H9 (cell line): ENCODE measurements at regions not wholly inside any gene's neighbourhood (a gene's known extent, or its start where the extent isn't known, plus 50 kb on each side); places are given as distances from the start of the nearest gene placed in this dataset.
A peak's percentile ranks its signal among the peaks of the same experiment; 100 is the strongest.
"Not testable (repeated sequence)": the region's sequence is repeated elsewhere in the genome, so short reads cannot be mapped to it uniquely, and the experiment has no call there.

Experiments
- DNase-seq: peaks from one replicate; pipeline ENCODE4 v3.0.0-alpha.2; 2017
- H2AFZ ChIP-seq: one replicate; pipeline ENCODE4 v1.6.1; 2013; ENCODE audit warnings: mild to moderate bottlenecking, low read length, control low read depth, moderate library complexity
- H2AK5ac ChIP-seq: 2 replicates; pipeline ENCODE4 v1.6.1; 2013; ENCODE audit warnings: low read length, control low read depth, mixed read lengths; ENCODE audit not compliant: insufficient read length
- H2BK120ac ChIP-seq: one replicate; pipeline ENCODE4 v1.6.1; 2013; ENCODE audit warnings: low read depth, mild to moderate bottlenecking, low read length, control low read depth, inconsistent platforms; ENCODE audit not compliant: poor library complexity, severe bottlenecking
- H2BK12ac ChIP-seq: 2 replicates; pipeline ENCODE4 v1.6.1; 2013; ENCODE audit warnings: low read length, control low read depth, mixed read lengths, low read depth; ENCODE audit not compliant: insufficient read length
- H2BK15ac ChIP-seq: 2 replicates; pipeline ENCODE4 v1.6.1; 2013; ENCODE audit warnings: low read depth, low read length, control low read depth
- H2BK20ac ChIP-seq: one replicate; pipeline ENCODE4 v1.6.1; 2013; ENCODE audit warnings: low read depth, mild to moderate bottlenecking, low read length, control low read depth, inconsistent platforms; ENCODE audit not compliant: poor library complexity, severe bottlenecking
- H2BK5ac ChIP-seq: 2 replicates; pipeline ENCODE4 v1.6.1; 2013; ENCODE audit warnings: low read length, control low read depth, mixed read lengths; ENCODE audit not compliant: insufficient read length
- H3K14ac ChIP-seq: 2 replicates; pipeline ENCODE4 v1.6.1; 2013; ENCODE audit warnings: low read length, control low read depth; ENCODE audit not compliant: insufficient read depth
- H3K18ac ChIP-seq: 2 replicates; pipeline ENCODE4 v1.6.1; 2013; ENCODE audit warnings: low read depth, mild to moderate bottlenecking, mixed read lengths, low read length, control low read depth; ENCODE audit not compliant: insufficient read length
- H3K23ac ChIP-seq: 2 replicates; pipeline ENCODE4 v1.6.1; 2013; ENCODE audit warnings: low read length, control low read depth, mixed read lengths, low read depth; ENCODE audit not compliant: insufficient read length
- H3K23me2 ChIP-seq: 2 replicates; pipeline ENCODE4 v1.6.1; 2013; ENCODE audit warnings: low read depth, mild to moderate bottlenecking, mixed read lengths, low read length, control low read depth; ENCODE audit not compliant: insufficient read length, poor library complexity, severe bottlenecking
- H3K27ac ChIP-seq: 2 replicates; pipeline ENCODE4 v1.5.1; 2013; ENCODE audit warnings: low read length, control low read depth, mixed read lengths, low read depth; ENCODE audit not compliant: insufficient read length
- H3K27me3 ChIP-seq: 2 replicates; pipeline ENCODE4 v1.6.1; 2013; ENCODE audit warnings: low read length, control low read depth, inconsistent platforms; ENCODE audit not compliant: insufficient read depth
- H3K4ac ChIP-seq: 2 replicates; pipeline ENCODE4 v1.6.1; 2013; ENCODE audit warnings: low read depth, mild to moderate bottlenecking, control low read depth, inconsistent platforms, low read length, moderate library complexity
- H3K4me1 ChIP-seq: 2 replicates; pipeline ENCODE4 v1.6.1; 2013; ENCODE audit warnings: low read length, control low read depth, inconsistent platforms; ENCODE audit not compliant: insufficient read depth
- H3K4me2 ChIP-seq: 2 replicates; pipeline ENCODE4 v1.6.1; 2013; ENCODE audit warnings: low read length, control low read depth, mixed read lengths; ENCODE audit not compliant: insufficient read length, insufficient read depth
- H3K56ac ChIP-seq: 2 replicates; pipeline ENCODE4 v1.6.1; 2013; ENCODE audit warnings: low read depth, mild to moderate bottlenecking, mixed read lengths, low read length, control low read depth; ENCODE audit not compliant: insufficient read length
- H3K79me1 ChIP-seq: 2 replicates; pipeline ENCODE4 v1.6.1; 2013; ENCODE audit warnings: low read depth, mild to moderate bottlenecking, moderate library complexity, low read length, control low read depth, inconsistent platforms; ENCODE audit not compliant: insufficient read depth, poor library complexity, severe bottlenecking
- H3K79me2 ChIP-seq: 2 replicates; pipeline ENCODE4 v1.6.1; 2013; ENCODE audit warnings: low read length, control low read depth, inconsistent platforms; ENCODE audit not compliant: insufficient read depth
- H3K9ac ChIP-seq: 2 replicates; pipeline ENCODE4 v1.6.1; 2013; ENCODE audit warnings: low read length, control low read depth, mixed read lengths; ENCODE audit not compliant: insufficient read length; ENCODE audit errors: extremely low read depth
- H3K9me3 ChIP-seq: one replicate; pipeline ENCODE4 v1.6.1; 2013; ENCODE audit warnings: low read depth, low read length, inconsistent platforms; ENCODE audit not compliant: control insufficient read depth
- H3T11ph ChIP-seq: one replicate; pipeline ENCODE4 v1.6.1; 2013; ENCODE audit warnings: mild to moderate bottlenecking, low read length, control low read depth, inconsistent platforms
- H4K20me1 ChIP-seq: one replicate; pipeline ENCODE4 v1.6.1; 2013; ENCODE audit not compliant: control insufficient read depth, insufficient read length, insufficient read depth
- H4K5ac ChIP-seq: 2 replicates; pipeline ENCODE4 v1.6.1; 2013; ENCODE audit warnings: low read depth, mild to moderate bottlenecking, mixed read lengths, low read length, control low read depth; ENCODE audit not compliant: insufficient read length
- H4K8ac ChIP-seq: replicated peaks from 2 replicates; pipeline ENCODE4 v1.6.1; 2013; ENCODE audit warnings: low read length, control low read depth, mixed read lengths, low read depth; ENCODE audit not compliant: insufficient read length
- H4K91ac ChIP-seq: 2 replicates; pipeline ENCODE4 v1.6.1; 2013; ENCODE audit warnings: low read depth, mild to moderate bottlenecking, moderate library complexity, mixed read lengths, low read length, control low read depth; ENCODE audit not compliant: insufficient read length
- H3K27ac Mint-ChIP-seq, 3 experiments: 2 replicates in 2 of 3; 3 replicates in 1 of 3; pipeline ENCODE4 v1.8.0; 2020 to 2021; ENCODE audit warnings: mixed read lengths in 3 of 3, mild to moderate bottlenecking in 1 of 3, moderate library complexity in 1 of 3
- H3K27me3 Mint-ChIP-seq: 2 replicates; pipeline ENCODE4 v1.8.0; 2021; ENCODE audit warnings: low read depth, mild to moderate bottlenecking, moderate library complexity, mixed read lengths
- H3K36me3 Mint-ChIP-seq, 3 experiments: 2 replicates in 2 of 3; 3 replicates in 1 of 3; pipeline ENCODE4 v1.8.0; 2020 to 2021; ENCODE audit warnings: low read depth in 3 of 3, mixed read lengths in 3 of 3; ENCODE audit not compliant: insufficient read depth in 1 of 3
- H3K4me1 Mint-ChIP-seq, 2 experiments: 2 replicates each; pipeline ENCODE4 v1.8.0; 2020; ENCODE audit warnings: mixed read lengths in 2 of 2
- H3K4me3 Mint-ChIP-seq, 2 experiments: 2 replicates in 1 of 2; 3 replicates in 1 of 2; pipeline ENCODE4 v1.8.0; 2020 to 2021; ENCODE audit warnings: mild to moderate bottlenecking in 2 of 2, mixed read lengths in 2 of 2, moderate library complexity in 1 of 2
- H3K9me3 Mint-ChIP-seq, 2 experiments: 2 replicates in 1 of 2; 3 replicates in 1 of 2; pipeline ENCODE4 v1.8.0; 2020; ENCODE audit warnings: mild to moderate bottlenecking in 2 of 2, mixed read lengths in 2 of 2, moderate library complexity in 1 of 2
- CTCF ChIP-seq: fragments of 200-600 bp; sonication (generic); conservative IDR thresholded peaks from 3 replicates; pipeline ENCODE4 v1.8.0; 2021; ENCODE audit warnings: antibody characterized with exemption, mild to moderate bottlenecking
- WGBS: extraction: QIAGEN DNeasy Blood & Tissue Kit; methylation state at CpG from one replicate; pipeline ENCODE4 v1.1.7; 2013; ENCODE audit warnings: missing lambda C conversion rate, low lambda C conversion rate, mixed read lengths; ENCODE audit not compliant: insufficient read length; ENCODE audit errors: extremely low coverage; 5-methylcytosine and 5-hydroxymethylcytosine counted together

- H3K14ac ChIP-seq = no peak overlapping the region
- H3K4me2 ChIP-seq = no peak overlapping the region
- H3K27me3 Mint-ChIP-seq = no peaks in the 10 kb centered on the region
- no peak overlapping the region for H2BK5ac ChIP-seq
- no peak overlapping the region for H4K91ac ChIP-seq
- no peak overlapping the region for H3K23ac ChIP-seq
- no peak overlapping the region for H3T11ph ChIP-seq
- no peaks in the 10 kb centered on the region for H3K27me3 ChIP-seq
- H2AFZ ChIP-seq = peak overlapping the region; percentile 91
- H3K56ac ChIP-seq = no peak overlapping the region
- no peak overlapping the region for H2BK15ac ChIP-seq
- no peaks in the 10 kb centered on the region for H4K20me1 ChIP-seq
- H2BK120ac ChIP-seq = no peak overlapping the region
- peak; percentile 33 for DNase-seq
- H3K23me2 ChIP-seq = no peaks in the 10 kb centered on the region
- no peak overlapping the region for H3K4me3 Mint-ChIP-seq
- no peak overlapping the region for H2BK20ac ChIP-seq
- H3K4ac ChIP-seq = no peak overlapping the region
- no peak overlapping the region for H3K18ac ChIP-seq
- WGBS = no CpG with 5 or more reads among the region's 8 CpGs
- H3K9ac ChIP-seq = no peak overlapping the region
- no peak overlapping the region for H2AK5ac ChIP-seq
- H3K36me3 Mint-ChIP-seq = no peaks in the 10 kb centered on the region
- H3K79me1 ChIP-seq = no peaks in the 10 kb centered on the region
- H3K9me3 Mint-ChIP-seq = no peaks in the 10 kb centered on the region
- H3K4me1 Mint-ChIP-seq = peaks cover 8 to 12% of the 10 kb centered on the region in 2 experiments
- H3K9me3 ChIP-seq = no peaks in the 10 kb centered on the region
- no peak overlapping the region; a peak in 1 of 7 replicates for H3K27ac Mint-ChIP-seq
- H3K79me2 ChIP-seq = no peaks in the 10 kb centered on the region
- TF ChIP-seq CTCF = peak; percentile 88
- H4K5ac ChIP-seq = no peak overlapping the region
- no peak overlapping the region for H2BK12ac ChIP-seq
- H3K4me1 ChIP-seq = no peaks in the 10 kb centered on the region
- H3K27ac ChIP-seq = no peak overlapping the region
- no peak overlapping the region for H4K8ac ChIP-seq
Measured at GRCh38 chr9:71285191-71285656, 163.8 kb upstream of the TRPM3 start.

- not testable (repeated sequence) for H3K23ac ChIP-seq, H2BK5ac ChIP-seq, H4K8ac ChIP-seq, H3K79me1 ChIP-seq, H3K9me3 Mint-ChIP-seq, H2BK12ac ChIP-seq, H3K27me3 Mint-ChIP-seq, H3T11ph ChIP-seq, H3K27me3 ChIP-seq, H3K23me2 ChIP-seq, DNase-seq, H3K4me1 ChIP-seq, H3K4me3 Mint-ChIP-seq, H3K9ac ChIP-seq, H4K91ac ChIP-seq, H3K18ac ChIP-seq, H4K20me1 ChIP-seq, H2BK20ac ChIP-seq, H2BK120ac ChIP-seq, H3K56ac ChIP-seq, H3K4me2 ChIP-seq, H3K79me2 ChIP-seq, H3K27ac Mint-ChIP-seq, H2AFZ ChIP-seq, H3K14ac ChIP-seq, H4K5ac ChIP-seq, H2BK15ac ChIP-seq, H2AK5ac ChIP-seq, H3K4ac ChIP-seq, H3K9me3 ChIP-seq, H3K27ac ChIP-seq, H3K36me3 Mint-ChIP-seq
- H3K4me1 Mint-ChIP-seq = peaks cover 6 to 12% of the 10 kb centered on the region in 2 experiments
- no CpG with 5 or more reads among the region's 2 CpGs for WGBS
Measured at GRCh38 chr9:71282116-71282515, 160.7 kb upstream of the TRPM3 start.
